COR-L47 (cell line): ENCODE measurements at regions not wholly inside any gene's neighbourhood (a gene's known extent, or its start where the extent isn't known, plus 50 kb on each side); places are given as distances from the start of the nearest gene placed in this dataset.

ENCODE experiments used
- DNase-seq: peaks from one replicate; lab custom pipeline; 2025; lab: John Stamatoyannopoulos, UW

DNA sequence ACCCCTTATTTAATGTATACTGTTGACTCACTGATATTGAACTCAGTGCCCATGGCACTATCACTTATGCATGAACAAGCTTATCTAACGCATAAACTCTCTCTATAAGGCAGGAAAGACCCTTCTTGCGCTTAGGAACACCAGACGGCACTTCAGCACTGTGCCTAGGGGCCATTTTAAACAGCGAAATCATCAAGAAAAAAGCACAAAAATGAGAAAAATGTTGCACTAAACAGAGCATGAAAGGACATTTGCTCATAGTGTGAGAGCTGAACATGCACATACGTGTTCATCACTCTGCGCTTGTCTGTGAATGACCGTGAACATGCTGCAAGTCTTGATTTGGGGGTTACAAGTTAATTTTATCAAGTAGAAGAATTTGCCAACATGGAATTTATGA is 109.6 kb downstream of the WDR11 start:
- DNase-seq: no peak

DNA sequence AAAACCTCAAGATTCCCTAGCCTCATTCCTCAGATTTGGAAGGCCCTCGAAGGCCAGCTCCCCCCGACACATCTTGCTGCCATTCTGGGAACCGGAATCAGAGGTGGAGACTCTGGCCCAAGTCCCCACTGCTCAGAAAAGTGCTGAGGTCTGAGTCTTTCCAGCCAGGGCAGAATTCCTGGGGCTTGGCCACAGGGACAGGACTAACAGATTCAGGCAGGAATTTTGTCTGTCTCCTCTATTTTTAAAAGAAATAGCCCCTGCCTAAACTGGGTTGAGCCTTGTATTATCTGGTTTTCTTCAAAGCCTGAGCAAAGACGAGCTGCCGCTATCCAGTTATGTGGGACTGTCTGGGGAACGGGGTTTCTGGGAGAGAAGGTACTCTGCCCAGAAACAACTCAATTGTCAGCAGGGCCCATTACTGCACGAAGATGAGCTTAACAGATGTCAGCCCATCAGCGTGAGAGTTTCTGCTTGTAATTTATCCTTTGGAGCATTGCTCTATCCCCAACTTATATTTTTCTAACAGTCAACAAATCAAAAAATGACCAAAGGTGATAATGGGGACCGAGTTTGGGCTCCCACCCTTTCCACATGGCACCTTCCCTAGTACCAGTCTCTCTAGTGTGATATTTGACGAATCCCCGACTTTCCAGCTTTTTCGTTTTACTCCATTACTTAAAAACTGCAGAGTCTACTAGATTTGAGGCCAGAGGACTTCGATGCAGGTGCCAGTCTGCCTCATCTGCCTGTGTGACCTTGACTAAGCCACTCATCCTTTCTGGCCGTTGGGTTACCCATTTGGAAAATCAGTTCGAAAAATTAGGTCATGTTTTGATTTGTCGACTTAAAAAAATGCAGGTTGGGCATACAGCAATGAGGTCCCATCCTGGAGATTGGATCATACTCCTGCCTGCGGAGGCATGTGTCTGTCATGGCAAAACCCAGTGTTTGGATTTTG is 110.9 kb downstream of the WDR11 start:
- no peak for DNase-seq

DNA sequence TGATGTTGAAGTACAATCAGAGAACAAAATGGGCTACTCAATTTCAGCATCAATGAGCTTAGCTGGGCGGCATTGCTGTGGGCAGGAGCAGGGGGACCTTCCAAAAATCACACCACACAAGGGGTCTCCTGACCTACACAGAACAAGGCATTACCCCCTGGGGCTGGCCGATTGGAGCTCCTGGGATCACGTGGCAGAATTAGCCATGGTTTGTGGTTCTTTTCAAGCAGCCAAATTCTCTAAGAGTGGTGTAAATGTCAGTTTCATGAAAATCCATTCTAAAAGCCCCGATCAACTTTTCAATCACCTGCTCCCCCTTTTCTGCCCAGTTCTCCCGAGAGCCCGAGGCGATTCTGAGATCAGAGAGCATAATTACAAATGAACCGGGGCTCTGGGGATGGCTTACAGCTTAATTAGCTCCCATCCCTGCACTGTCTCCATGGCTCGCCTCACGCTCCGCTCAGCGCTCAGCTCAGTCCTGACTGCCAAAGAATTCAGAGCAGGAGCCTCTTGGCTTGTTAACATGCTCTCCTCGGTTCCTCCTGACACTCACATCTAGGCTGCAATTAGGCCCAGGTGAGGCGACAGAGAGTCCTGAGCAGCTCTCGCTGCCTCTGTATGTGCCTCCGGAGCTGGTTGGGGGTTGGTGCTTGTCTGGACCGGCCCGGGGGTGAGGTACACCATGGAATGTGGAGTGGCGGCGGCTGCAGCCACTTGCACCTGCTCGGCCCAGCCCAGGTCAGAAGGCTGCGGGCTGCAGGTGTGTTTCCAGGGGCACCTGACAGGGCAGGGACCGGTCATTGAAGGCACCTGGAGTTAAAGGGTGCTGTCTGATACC is 111.8 kb downstream of the WDR11 start:
- DNase-seq: no peak

DNA sequence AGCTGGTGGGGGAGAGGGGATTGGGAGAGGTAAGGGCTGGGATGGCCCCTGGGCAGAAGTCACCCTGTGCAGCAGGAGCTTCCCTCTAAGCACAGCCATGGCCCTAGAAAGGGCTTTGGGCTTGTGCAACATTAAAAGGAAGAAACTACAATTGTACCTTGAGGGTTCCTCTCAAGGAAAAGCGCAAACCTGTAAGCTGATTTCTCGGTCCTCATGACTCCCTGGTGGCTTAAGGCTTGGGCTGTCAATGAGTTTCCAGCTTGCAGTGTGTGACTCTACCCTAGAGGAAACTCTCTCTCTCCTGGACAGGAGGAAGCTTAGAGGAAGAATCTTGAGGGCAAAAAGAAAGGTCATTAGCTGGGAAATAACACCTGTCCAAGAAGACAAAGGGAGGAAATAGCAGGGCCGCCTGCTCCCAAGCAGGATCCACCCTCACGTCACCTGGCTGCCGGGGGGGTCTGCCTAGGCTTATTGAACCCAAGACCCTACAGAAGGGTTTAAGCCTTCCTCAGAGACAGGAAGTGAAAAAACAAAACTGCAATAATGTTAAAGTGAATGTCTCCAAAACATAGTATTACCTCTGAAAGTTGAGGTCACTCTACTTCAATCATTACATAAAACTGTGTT is 112.5 kb downstream of the WDR11 start:
- DNase-seq: no peak

DNA sequence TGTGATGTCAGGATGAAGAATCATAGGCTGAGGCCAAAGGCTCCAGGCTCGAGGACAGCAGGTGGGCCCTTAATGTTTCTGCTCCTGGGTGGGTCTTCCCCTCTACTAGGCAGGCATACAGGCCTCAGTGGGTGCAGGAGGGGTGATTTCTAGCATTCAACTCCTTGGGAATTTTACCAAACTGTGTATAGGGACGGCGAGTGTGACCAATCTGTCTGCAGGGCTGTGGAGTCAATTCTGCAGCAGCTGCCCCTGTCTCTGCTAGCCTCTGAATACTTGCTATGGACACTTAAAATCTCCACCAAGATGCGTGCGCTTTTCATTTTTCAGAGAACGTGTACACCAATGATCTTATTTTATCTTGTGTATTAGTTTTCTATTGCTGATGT is 115.5 kb downstream of the WDR11 start:
- no peak for DNase-seq

DNA sequence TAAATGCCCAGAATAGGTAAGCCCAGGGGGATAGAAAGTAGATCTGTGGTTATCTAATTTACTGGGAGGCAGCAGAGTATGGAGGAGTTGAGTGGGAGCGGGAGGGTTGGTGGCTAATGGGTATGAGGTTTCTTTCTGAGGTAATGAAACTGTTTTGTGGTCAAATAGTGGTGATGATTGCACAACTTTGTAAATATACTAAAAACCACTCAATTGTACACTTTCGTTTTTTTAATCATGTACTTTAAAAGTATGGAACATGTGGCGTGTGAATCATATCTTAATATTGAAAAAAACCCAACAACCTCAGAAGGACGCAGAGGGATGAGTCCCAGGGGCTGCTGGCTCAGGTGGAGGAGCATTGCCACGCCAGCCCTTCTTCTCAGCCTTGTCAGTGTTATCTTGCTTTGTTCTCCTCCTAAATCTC is 118.1 kb downstream of the WDR11 start:
- no peak for DNase-seq

DNA sequence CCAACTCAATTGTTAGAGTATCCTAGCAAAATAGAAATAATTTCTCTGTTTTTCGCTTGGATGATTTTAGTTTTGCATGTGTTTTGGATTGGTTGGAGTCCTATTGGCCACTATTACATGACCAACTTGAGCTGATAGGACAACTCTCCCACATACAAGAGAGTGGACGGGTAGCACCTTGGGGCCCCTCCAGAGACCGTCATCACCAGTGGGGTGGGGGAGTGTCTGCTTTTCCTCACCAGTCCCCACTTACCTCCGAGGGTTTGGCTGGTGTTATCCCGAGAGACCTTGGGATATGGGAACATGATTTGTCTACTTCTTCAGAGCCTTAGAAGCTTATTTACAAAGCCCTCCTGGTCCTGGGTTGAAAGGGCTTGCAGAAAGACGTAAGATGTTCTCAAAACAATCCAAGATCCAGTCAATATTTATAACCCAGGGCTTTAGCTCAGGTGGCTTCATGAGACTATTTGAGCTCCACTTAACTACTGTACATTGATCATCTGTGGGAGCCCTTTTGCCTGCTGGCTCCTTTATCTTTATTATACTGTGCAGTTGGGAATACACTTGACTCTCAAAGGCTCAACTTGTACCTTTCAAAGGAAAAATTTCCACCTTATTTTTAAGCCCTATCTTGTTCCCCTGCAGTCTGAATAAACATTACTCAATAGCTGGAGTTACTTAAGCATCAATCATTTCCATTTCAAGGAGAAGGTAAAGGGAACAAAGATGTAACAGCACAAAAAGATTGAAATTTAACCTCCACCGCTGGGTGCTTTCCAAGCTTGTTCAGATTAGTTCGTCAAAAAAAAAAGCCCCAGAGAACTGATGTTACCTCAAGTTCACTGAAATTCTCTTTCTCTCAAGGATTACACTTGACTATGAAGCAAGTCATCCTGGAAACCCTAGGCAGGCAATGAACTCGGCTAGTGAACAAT is 119.7 kb downstream of the WDR11 start:
- no peak for DNase-seq

DNA sequence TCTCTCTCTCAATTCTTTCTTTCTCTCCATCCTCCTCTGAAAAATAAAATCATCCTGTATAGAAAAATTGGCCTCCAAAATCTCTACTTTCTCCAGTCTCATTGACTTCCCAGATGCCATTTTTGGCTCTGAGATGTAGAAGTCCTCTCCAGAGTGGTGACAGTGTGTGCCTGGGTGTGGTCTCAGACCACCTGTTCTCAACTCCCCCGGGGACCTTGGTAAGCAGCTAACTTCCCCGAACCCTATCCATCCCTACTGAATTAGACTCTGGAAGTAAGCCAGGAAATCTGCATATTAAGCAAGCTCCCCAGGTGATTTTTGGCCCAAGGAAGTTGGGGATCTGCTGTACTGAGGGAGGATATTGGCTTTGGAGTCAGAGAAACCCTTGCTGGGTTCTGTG is 120.5 kb downstream of the WDR11 start:
- DNase-seq: peak; percentile 15

DNA sequence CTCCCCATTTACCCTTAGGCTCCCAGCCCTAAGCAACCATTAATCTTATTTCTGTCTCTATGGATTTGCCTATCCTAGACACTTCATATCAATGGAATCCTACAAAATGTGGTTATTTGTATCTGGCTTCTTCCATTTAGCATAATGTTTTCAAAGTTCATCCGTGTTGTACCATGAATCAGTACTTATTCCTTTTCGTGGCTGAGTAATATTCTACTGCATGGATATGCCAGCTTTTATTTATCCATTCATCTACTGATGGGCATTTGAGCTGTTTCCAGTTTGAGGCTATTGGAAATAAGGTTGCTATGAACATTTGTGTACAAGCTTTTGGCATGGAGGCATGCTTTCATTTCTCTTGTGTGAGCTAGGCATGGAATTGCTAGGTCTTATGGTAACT is 121.1 kb downstream of the WDR11 start:
- DNase-seq: no peak

DNA sequence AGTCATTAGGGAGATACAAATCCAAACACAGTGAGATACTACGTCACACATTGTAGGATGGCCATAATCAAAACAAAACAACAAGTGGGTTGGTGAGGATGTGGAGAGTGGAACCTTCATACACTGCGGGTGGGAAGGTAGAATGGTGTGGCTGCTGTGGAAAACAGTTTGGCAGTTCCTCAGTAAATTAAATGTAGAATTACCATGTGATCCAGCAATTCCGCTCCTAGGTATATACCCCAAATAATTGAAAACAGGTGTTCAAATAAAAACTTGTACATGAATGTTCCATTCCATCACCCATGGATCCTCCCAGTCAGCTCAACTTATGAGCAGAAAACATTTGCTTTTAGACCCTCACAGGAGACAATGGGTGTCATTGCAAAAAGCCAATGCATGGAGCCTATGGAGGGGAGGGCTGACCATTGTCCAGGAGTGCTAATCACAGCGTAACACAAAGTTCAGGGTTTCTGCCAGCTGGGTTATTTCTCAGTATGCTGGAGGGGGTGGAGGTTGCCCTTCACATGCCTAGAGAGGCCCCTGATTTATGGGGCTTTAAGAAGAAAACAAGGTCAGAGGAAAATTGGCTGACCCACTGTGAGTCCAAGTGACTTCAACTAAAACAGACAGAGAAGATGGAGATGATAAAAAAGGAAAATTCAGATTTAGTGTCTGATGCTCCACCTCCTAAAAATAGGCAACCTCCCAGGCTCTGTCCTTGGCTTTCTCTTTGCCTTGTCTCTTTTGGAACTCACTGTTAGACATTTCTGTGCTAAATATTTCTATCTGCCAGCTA is 124.1 kb downstream of the WDR11 start:
- no peak for DNase-seq

DNA sequence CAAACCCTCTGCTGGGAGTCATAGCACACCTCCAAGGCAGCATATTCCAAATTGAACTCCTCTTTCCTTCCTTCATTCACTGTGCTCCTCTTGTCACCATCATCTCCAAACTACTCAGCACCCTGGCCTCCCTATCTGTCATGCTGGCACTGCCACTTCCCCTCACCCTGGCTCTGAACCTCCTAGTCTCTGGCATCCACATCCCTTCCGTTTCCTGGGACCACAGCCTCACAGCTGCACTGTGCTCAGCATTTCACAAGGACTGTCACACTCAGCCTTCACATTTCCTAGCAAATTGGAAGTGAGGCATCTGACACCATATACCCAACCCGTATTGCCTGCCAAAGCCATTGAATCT is 124.7 kb downstream of the WDR11 start:
- no peak for DNase-seq

DNA sequence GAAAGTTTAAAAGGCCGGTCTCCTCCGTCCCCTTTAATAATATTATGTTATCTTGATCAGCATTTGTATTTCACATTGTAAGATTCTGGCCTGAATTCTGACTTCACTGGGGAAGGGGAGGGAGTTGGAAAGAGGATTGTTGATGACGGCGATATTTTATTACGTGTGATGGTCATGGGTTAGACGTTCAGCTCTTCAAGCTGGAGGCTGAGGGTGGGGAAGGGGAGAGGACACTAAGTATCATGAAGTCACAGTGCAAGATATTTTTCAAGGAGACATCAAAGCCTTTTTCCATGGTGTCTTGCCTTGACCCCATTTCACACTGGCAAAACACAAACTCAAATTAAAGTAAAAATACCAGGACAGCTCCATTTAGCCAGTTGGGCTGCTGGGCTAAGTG is 126.7 kb downstream of the WDR11 start:
- no peak for DNase-seq

DNA sequence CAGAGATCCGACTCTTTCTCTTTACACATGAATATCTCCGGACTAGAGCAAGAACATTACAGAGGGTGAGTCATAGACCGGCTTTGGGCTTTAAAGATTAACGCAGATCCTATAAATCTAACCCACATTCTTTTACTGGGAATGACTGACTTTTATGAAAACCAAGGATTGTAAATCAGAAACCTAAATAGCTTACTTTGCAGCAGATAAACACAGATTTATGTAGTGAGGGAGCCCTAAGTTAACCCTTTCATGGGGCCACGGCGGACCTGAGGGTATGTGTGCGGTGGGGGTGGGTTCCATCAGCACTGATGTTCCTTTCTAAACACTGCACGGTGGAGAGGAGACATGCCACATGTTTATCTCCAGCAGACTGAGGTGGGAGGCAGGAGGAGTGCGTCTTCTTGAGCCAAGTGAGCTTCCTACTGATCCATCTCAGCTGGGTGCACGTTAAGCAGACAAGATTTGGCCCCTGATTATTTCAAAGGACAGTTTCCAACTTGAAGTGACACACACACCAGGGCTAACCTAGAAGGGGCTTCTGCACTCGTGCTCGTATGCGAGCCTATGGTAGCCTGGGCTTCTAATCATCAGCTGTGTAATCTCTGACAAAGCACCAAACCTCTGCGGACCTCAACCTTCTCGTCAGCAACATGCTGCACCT is 127.6 kb downstream of the WDR11 start:
- no peak for DNase-seq

DNA sequence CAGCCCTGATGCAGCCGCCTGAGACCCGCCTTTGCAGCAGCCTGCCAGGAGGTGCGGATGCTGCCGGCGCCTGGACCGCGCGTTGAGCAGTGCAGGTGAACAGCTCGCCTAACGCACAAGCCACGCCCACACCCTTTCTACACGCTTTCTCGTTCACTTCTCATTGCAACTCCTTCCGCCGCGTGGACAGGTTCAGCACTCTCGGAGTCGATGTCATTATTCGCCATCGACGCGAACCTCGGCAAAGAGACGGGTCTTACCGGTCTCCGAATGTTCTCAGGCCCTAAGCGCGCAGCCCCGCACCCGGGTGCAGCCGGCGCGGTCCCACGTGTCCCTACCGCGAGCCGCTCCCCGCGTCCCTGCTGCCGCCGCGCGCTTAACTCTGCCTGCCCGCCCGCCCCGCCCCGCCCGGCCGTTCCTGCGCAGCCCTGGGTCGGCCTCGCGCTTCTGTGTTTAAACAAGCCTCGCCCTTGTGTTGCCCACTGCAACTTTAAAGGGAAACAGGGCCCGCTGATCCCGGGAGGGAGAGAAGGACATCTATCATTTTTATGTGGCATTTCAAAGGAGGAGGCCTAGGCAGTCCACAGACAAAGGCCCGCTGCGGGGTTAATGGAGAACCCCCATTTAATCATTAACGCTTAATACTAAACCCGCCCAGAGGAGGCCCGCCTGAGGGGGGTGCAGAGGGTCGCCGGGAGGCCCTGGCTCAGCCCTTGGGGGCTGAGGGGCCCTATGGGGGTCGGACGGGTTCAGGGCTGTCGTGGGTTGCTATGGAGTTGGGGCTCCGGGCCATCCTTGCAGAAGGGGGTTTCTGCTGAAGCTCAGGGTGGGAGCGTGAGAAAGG is 128.5 kb downstream of the WDR11 start:
- peak; percentile 78 for DNase-seq

DNA sequence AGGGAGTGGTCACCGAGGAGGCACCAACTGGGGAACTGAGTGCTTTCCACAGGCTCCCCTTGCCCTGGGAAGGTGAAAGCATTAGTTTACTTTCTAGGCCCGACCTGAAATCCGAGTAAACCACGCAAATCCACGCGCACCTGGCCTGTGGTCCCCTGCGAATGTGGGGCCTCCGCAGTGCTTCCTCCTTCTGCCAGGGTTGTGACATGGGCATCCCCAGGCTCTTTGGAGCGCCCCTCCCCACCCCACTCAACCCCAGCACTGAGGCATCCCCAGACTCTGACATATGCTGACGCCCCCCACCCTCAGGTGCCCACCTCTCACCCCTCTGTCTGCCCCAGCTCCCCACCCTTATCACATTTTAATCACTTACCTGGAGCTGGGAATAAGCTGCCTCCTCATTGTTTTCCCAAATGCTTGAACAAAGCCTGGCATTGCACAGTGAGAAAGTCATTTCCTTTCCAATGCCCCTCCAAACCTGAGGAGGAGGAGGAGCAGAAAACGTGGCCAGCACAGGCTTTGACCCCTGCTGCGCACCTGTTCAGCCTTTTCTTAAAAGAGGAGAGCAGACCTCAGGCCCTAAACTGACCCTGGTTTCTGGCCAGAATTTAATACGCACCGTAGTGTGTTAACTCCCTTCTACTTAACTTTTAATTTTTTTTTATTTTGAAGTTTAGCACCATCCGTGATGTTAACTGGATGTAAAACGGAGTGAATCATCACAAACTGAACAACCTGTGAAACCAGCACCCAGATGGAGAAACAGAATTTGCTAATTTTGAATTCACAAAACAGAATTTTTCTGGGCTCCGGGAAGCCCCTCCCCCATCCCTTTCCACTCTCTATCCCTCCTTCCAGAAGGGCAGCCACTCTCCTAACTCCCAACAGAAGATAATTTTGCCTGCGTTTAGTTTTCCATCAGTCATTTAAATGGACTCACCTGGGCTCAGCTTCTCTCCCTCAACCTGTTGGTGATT is 129.4 kb downstream of the WDR11 start:
- DNase-seq: no peak

DNA sequence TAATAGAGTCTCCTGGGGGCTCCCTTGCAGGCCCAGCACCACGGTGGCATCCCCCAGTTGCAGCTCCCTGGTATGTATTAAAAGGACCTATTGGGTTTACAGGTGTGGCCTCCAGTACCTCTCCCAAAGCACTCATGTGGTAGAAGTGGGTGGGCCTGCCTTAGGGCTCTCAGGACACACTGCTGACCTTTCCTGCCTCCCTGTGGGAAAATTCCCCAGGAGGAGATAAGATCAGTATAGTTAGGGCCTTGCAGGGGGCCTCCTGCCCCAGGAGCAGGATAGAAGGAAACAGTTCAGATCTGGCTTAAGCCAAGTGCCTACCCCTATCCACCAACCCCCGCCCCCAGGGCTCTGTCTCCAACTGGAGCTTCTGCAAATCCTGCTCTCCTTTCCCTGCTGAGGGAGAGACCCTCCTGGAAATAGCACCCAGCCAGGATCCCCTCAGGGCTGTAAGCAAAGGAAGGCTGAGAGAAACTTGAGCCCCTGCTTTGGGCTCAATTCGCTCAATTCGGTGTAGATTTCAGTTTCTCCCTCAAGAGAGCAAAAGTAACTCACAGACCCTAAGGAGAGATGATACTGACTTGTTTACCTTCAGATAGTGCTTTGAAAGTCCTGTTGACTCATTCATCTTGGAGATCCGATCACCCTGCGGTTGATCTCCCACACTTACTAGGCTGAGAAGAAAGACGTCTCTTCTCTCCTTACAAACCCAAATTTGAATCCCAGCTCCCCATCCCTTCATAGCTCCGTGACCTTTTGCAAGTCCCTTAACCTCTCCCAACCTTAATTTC is 130.6 kb downstream of the WDR11 start:
- DNase-seq: no peak

DNA sequence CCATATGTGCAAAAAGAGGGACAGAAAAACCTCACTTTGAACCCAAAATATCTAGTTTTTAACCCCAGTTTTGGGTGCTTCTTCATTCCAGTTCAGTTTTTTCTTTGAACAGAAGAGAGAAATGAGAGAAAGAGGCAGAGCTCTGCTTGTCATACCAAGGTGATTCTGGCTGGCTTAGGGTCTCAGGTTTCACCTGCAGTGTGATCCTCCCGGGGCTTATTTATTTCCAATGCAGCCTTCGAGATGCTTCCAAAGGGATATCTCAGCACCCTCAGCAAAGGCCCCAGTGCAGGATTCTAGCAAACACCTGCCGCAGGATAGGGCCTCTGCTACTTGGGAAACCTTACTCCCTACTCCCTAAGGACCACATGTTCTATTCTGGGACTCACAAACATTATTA is 131.3 kb downstream of the WDR11 start:
- no peak for DNase-seq
